ENCODE measurements at regions not wholly inside any gene's neighbourhood (a gene's known extent, or its start where the extent isn't known, plus 50 kb on each side); places are given as distances from the start of the nearest gene placed in this dataset.
A peak's percentile ranks its signal among the peaks of the same experiment; 100 is the strongest.

DNA sequence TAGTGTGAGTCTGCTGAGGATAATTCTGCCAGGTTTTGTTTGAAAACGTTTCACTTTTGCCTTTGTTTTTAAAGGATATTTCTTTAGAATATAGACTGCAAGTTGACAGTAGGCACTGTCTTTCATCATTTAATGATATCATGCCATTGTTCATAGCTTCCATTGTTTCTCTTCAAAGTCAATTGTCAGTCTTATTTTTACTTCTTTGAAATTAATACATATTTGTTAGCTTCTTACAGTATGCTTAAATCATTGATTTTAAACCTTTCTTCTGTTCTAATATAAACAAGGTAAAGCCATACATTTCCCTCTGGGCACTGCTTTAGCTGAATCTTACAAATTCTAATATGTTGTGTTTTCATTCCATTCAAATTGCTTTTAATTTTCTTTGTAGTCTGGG, 62.3 kb upstream of the PARVA start:
- DNase-seq = no peak

DNA sequence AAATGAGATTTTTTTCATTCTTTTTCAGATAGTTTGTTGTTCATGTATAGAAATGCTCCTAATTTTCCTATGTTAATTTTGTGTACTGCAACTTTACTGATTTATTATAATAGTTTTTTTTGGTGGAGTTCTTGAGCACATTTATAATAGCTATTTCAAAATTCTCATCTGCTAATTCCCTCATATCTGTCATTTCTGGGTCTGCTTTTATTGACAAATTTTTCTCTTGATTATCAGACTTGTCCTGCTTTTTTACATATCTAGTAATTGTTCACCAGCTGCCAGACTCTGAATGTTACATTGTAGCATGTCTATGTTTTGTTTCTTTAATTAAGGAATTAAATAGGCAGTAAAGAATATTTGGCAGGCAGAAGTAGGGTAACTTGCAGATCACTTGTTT, 60.9 kb upstream of the PARVA start:
- DNase-seq = no peak

DNA sequence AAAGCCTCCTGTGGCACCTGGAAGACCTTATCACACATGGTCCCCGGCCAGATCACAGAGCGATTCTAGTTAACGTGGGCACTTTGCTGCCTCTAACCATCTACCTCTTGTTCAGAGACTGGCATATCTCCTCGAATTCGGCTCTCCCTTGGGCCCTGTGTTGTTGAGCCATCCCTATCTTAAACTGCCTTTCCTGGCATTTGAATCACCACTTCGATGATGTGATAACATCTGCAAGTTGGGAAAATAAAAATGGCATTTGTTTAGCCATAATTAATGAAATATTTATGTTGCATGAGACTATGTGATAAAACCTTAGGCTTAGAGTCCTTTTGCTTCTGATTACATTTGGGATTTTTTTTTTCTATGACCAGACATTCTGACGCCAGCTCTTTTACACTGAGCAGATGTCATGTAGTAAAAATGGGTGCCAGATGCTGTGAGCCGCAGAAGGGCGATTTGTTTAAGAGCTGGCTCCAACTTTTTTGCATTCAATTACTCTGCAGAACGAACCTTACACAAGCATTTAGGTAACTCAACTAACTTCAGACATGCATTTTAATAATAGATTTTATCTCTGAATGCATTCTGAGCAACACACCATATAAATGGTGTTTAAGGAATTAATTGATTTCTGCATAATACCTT, 58.5 kb upstream of the PARVA start:
- DNase-seq = peak; percentile 87

DNA sequence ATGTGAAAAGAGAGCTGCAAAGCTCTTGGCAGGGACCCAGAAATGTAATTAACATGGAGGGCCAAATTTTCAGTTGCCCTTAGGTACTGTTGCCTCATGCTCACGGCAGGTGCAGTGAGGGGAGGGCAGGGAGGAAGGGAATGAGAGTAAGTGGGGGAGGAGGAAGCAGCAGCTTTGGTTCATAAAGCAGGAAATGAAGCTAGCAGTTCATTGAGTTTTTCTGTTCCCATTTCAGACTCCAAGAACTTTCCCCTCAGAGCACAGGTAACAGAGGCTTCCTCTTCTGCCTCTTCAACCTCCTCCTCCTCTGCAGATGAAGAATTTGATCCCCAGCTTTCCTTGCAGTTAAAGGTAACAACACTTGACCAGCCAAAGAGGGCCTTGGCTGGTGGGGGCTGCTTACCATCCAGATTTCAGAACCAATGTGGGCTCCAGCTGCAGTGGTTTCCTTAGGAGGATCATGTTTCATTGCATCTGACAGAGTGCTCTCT, 57.9 kb upstream of the PARVA start:
- peak; percentile 54 for DNase-seq

DNA sequence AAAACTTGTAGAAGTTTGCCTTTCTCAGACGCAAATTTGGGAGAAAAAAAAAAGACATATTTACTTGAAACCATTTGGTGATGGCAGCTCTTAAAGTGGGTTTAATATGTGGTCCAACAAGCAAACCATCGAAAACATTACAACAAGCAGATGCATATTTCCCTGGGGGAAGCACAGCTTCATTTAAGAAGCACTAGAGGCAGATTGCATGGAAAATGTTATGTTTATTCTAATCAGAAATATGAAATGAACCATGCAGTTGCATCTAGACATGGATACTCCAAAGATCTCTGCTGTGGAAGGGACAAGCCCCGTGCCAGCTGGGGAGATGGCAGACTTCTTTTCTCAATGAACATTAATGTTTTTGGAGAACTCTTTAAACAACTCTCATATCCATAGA, 57.4 kb upstream of the PARVA start:
- DNase-seq = no peak

DNA sequence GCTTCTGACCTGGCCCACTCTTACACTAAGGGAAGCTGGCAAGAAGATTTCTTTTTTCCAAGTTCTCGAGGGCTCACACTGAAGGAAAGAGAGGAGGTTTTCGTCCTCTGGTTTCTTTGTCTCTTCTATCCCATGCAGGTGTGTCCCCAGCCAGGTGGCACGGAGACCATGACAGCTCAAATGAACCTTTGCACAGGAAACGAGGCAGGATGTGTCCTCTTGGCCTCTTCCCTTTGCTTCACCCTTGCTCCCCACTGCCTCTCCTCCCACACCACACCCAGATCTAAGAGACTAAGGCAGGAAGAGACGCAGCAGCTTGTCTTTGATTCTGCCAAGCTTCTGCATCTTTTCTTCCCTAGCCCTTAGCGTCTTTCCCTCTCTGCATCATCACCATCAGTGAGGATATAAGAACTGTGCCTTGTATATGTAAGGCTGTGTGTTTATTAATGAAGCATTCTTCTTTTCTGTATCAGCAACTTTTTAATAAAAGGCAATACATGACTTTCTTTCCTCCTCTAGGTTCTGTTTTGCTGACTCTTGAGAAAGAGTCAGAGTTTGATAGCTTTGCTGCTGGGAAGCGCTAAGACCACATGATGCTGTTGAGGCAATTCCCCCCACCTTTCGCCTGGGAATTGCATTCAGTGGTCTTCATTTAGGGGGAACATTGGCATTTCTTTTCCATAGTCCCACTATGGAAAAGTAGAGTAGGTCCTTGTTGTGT, 56.0 kb upstream of the PARVA start:
- DNase-seq = no peak

DNA sequence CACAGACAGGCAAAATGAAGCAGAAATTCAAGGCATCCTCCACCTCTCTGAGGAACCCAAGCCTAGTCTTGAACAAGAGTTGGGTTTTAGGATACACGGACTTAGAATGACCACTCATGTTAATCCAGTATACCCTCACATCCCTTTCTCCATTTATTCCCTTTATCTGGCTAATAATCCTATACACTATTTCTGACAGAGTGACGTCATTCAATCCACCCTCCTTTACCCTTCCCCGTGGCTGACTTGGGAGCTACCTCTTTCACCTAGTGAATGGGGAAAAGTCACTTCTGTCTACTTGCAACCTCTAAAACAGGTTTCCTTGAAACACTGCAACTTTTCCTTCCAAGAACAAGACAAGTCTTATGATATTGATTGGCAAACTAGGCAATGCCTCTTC, 52.8 kb upstream of the PARVA start:
- no peak for DNase-seq

Data from SHP77 treated with DMSO at 0.1 percent for 48 hours (cell line).